ENCODE measurements at regions not wholly inside any gene's neighbourhood (a gene's known extent, or its start where the extent isn't known, plus 50 kb on each side); places are given as distances from the start of the nearest gene placed in this dataset.

DNA sequence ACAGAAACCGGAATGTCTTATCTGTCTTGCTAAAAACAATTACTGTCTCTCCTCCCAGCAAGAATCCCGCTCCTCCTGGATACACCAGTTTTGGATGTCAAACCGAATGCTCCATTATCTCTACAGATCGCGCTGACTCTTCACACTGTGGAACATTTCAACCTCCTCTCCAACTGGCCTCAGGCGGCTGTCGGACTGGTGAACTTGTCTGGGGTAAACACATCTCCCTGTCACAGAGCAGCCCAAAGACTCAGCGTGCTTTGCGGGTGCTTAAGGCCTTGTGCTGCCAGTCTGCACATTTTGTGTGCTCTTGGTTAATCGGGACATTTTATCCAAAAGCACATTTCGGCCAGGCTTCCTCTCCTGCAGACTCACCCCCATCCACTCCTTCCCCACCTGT is 173.1 kb downstream of the ICOS start:
- TF ChIP-seq CTCF (IDR thresholded peaks at IDR 0.05; ENCODE audit: low read length) = no peak
- TF ChIP-seq EZH2 (IDR thresholded peaks at IDR 0.05; ENCODE audit: borderline replicate concordance, low read length) = no peak
- H3K27me3 ChIP-seq (ENCODE audit: insufficient read depth, low read length) = no peaks in the 10 kb centered on the region
- H3K4me1 ChIP-seq (ENCODE audit: insufficient read depth, low read length, severe bottlenecking) = no peaks in the 10 kb centered on the region
- H3K4me2 ChIP-seq (ENCODE audit: low read length) = no peak overlapping the region
- no peaks in the 10 kb centered on the region for H3K9me3 ChIP-seq (ENCODE audit: low read length)
- H2AFZ ChIP-seq (ENCODE audit: low read length) = no peak overlapping the region
- no peaks in the 10 kb centered on the region for H3K36me3 ChIP-seq (ENCODE audit: insufficient read depth, low read length)
- H3K9ac ChIP-seq (ENCODE audit: low read length) = no peak overlapping the region
- no peaks in the 10 kb centered on the region for H3K79me2 ChIP-seq (ENCODE audit: insufficient read depth, low read length)
- H3F3A ChIP-seq (ENCODE audit: insufficient read depth, low read length) = no peaks in the 10 kb centered on the region
- no peaks in the 10 kb centered on the region for H3K9me2 ChIP-seq (ENCODE audit: low read depth, low read length)
- H3K27ac ChIP-seq (ENCODE audit: low read depth, low read length, poor library complexity, severe bottlenecking) = no peak overlapping the region
- H4K20me1 ChIP-seq (ENCODE audit: insufficient read depth, low read length) = no peaks in the 10 kb centered on the region
- no peak overlapping the region for H3K4me3 ChIP-seq (ENCODE audit: low read depth, low read length, poor library complexity, severe bottlenecking)

DNA sequence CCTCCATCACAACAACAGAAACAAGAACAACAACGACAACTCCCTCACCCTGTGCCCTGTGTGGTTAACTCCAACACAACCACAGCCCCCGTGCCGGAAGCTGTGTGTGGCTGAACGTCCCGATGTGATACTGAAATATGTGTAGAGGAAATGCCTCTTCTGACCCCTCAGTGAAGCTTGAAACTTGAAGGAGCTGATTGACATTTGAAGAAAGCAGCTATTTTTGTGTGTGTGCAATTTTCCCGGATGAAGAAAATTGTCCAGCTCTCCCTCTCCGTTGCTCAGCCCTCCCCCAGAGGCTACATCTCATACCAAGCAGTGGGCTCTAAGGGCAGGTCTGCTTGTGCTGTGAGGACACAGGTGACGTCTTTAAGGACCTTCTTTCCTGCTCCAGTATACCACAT is 173.8 kb downstream of the ICOS start:
- Histone ChIP-seq H3K79me2 (ENCODE audit: insufficient read depth, low read length) (no peaks in the 10 kb centered on the region), H3K27ac (ENCODE audit: low read depth, low read length, poor library complexity, severe bottlenecking) (no peak overlapping the region), H3K36me3 (ENCODE audit: insufficient read depth, low read length) (no peaks in the 10 kb centered on the region), H2AFZ (ENCODE audit: low read length) (no peak overlapping the region), H4K20me1 (ENCODE audit: insufficient read depth, low read length) (no peaks in the 10 kb centered on the region), H3F3A (ENCODE audit: insufficient read depth, low read length) (no peaks in the 10 kb centered on the region), H3K27me3 (ENCODE audit: insufficient read depth, low read length) (no peaks in the 10 kb centered on the region), H3K4me1 (ENCODE audit: insufficient read depth, low read length, severe bottlenecking) (no peaks in the 10 kb centered on the region), H3K4me2 (ENCODE audit: low read length) (no peak overlapping the region), H3K9me3 (ENCODE audit: low read length) (no peaks in the 10 kb centered on the region), H3K4me3 (ENCODE audit: low read depth, low read length, poor library complexity, severe bottlenecking) (no peak overlapping the region), H3K9me2 (ENCODE audit: low read depth, low read length) (no peaks in the 10 kb centered on the region), H3K9ac (ENCODE audit: low read length) (no peak overlapping the region)
- TF ChIP-seq CTCF (IDR thresholded peaks at IDR 0.05; ENCODE audit: low read length) (no peak), EZH2 (IDR thresholded peaks at IDR 0.05; ENCODE audit: borderline replicate concordance, low read length) (no peak)

DNA sequence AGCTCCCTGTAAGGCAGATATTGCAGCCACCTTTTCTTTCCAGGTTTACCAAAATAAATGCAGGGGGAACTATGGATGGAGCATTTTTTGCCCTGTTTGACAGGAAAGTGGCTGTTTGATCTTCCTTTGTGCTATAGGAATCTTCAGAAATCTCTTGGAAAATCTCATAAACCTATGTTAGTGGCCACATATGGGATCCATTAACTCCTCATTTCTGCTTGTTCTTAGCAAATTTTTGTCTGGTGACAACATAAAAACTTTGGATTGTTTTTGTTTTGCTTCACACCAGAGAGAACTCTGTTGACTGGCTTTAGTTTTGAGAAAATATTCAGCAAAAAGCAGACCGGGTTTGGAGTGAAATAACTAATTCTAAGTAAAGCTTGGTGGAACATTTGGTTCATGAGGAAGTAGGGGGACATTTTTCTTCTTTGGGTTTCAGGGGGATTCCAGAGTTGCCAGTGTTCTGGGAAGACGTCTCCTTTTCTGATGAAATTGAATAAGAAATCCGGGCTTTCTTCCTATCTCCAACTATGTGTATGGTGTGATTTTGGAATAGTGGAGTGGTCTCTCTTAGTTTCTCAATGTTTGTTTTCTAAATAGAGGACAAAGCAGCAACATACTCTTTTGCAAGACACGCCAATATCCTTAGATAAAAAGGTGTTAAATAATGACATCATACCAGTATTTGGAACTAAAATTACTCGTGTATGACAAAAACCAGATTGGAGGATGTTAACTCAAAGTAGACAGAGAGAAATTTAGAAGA is 174.4 kb downstream of the ICOS start:
- Histone ChIP-seq H2AFZ (ENCODE audit: low read length) (no peak overlapping the region), H3K9ac (ENCODE audit: low read length) (no peak overlapping the region), H3K9me3 (ENCODE audit: low read length) (no peaks in the 10 kb centered on the region), H3K27ac (ENCODE audit: low read depth, low read length, poor library complexity, severe bottlenecking) (no peak overlapping the region), H3K4me1 (ENCODE audit: insufficient read depth, low read length, severe bottlenecking) (no peaks in the 10 kb centered on the region), H3F3A (ENCODE audit: insufficient read depth, low read length) (no peaks in the 10 kb centered on the region), H3K4me2 (ENCODE audit: low read length) (no peak overlapping the region), H3K36me3 (ENCODE audit: insufficient read depth, low read length) (no peaks in the 10 kb centered on the region), H3K79me2 (ENCODE audit: insufficient read depth, low read length) (no peaks in the 10 kb centered on the region), H4K20me1 (ENCODE audit: insufficient read depth, low read length) (no peaks in the 10 kb centered on the region), H3K27me3 (ENCODE audit: insufficient read depth, low read length) (no peaks in the 10 kb centered on the region), H3K4me3 (ENCODE audit: low read depth, low read length, poor library complexity, severe bottlenecking) (no peak overlapping the region), H3K9me2 (ENCODE audit: low read depth, low read length) (no peaks in the 10 kb centered on the region)
- TF ChIP-seq EZH2 (IDR thresholded peaks at IDR 0.05; ENCODE audit: borderline replicate concordance, low read length) (no peak), CTCF (IDR thresholded peaks at IDR 0.05; ENCODE audit: low read length) (no peak)
